HG03064 (cell line): ENCODE measurements at regions not wholly inside any gene's neighbourhood (a gene's known extent, or its start where the extent isn't known, plus 50 kb on each side); places are given as distances from the start of the nearest gene placed in this dataset.
"Not testable (repeated sequence)": the region's sequence is repeated elsewhere in the genome, so short reads cannot be mapped to it uniquely, and the experiment has no call there.

Experiments used
- ATAC-seq: cut with Tn5 transposase; IDR thresholded peaks from one replicate; pipeline ENCODE4 v1.9.1; 2021; ENCODE audit warnings: low read depth; ENCODE audit not compliant: unreplicated experiment

GRCh38 chr6:114865506-114865905, 522.7 kb upstream of the HS3ST5 start:
- not testable (repeated sequence) for ATAC-seq

GRCh38 chr6:114863610-114864009, 520.8 kb upstream of the HS3ST5 start:
- no peak for ATAC-seq

GRCh38 chr6:114862819-114863218, 520.0 kb upstream of the HS3ST5 start:
- ATAC-seq, result no peak

GRCh38 chr6:114862064-114862463, 519.2 kb upstream of the HS3ST5 start:
- ATAC-seq, result no peak

GRCh38 chr6:114844359-114844758, 501.5 kb upstream of the HS3ST5 start:
- no peak for ATAC-seq

- ATAC-seq, result no peak
Observed at GRCh38 chr6:114839019-114839418, 496.2 kb upstream of the HS3ST5 start.

GRCh38 chr6:114833211-114833610, 490.4 kb upstream of the HS3ST5 start:
- no peak for ATAC-seq

GRCh38 chr6:114830515-114830914, 487.7 kb upstream of the HS3ST5 start:
- ATAC-seq, result no peak

- no peak for ATAC-seq
Observed at GRCh38 chr6:114827135-114827534, 484.3 kb upstream of the HS3ST5 start.

- no peak for ATAC-seq
Observed at GRCh38 chr6:114824409-114824808, 481.6 kb upstream of the HS3ST5 start.

GRCh38 chr6:114816678-114817077, 473.9 kb upstream of the HS3ST5 start:
- no peak for ATAC-seq

- ATAC-seq, result no peak
Observed at GRCh38 chr6:114810468-114810867, 467.6 kb upstream of the HS3ST5 start.

GRCh38 chr6:114805426-114805825, 462.6 kb upstream of the HS3ST5 start:
- not testable (repeated sequence) for ATAC-seq

GRCh38 chr6:114796576-114796975, 453.8 kb upstream of the HS3ST5 start:
- ATAC-seq, result no peak

- no peak for ATAC-seq
Observed at GRCh38 chr6:114793428-114793827, 450.6 kb upstream of the HS3ST5 start.

GRCh38 chr6:114785235-114786127, 442.7 kb upstream of the HS3ST5 start:
- no peak for ATAC-seq

- no peak for ATAC-seq
Observed at GRCh38 chr6:114783783-114784182, 441.0 kb upstream of the HS3ST5 start.

- no peak for ATAC-seq
Observed at GRCh38 chr6:114783083-114783482, 440.3 kb upstream of the HS3ST5 start.

- ATAC-seq, result no peak
Observed at GRCh38 chr6:114764866-114765265, 422.0 kb upstream of the HS3ST5 start.

- no peak for ATAC-seq
Observed at GRCh38 chr6:114762145-114762544, 419.3 kb upstream of the HS3ST5 start.

GRCh38 chr6:114747995-114748625, 405.3 kb upstream of the HS3ST5 start:
- no peak for ATAC-seq

GRCh38 chr6:114740547-114740946, 397.7 kb upstream of the HS3ST5 start:
- no peak for ATAC-seq
